ENCODE measurements at regions not wholly inside any gene's neighbourhood (a gene's known extent, or its start where the extent isn't known, plus 50 kb on each side); places are given as distances from the start of the nearest gene placed in this dataset.

DNA sequence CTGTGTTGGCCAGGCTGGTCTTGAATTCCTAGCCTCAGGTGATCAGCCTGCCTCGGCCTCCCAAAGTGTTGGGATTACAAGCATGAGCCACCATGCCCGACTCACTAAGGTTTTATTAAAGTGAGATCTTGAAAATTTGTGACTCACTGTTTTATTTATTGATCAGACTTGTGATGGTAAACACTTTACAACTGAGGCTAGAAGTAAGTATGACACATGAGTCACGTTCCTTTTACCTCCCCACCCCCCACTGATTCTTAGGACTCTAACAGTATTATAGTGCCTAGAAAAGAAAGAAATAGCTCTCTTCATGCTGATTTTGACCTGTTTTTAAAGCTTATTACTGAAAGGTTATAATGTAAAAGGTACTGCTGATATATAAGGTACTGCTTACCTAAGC is 160.6 kb downstream of the TANC2 start:
- no peak overlapping the region for H3K27ac ChIP-seq (ENCODE audit: low read depth in 1 of 2, low read length in 2 of 2)
- no peak overlapping the region for H3K4me3 ChIP-seq (ENCODE audit: low read length in 2 of 2)
- intact Hi-C loops (cut with DNase I): no loop called here
- H3K9me3 ChIP-seq (ENCODE audit: control insufficient read depth, low read length): no peaks in the 10 kb centered on the region
- no peaks in the 10 kb centered on the region for H3K4me1 ChIP-seq (ENCODE audit: control insufficient read depth in 1 of 2, insufficient read depth in 2 of 2, low read length in 2 of 2)
- DNase-seq: no peak
- 80 to 87% methylated on average over 3 of the region's 3 CpGs for WGBS, 2 donors
- H3K36me3 ChIP-seq (ENCODE audit: control insufficient read depth in 1 of 2, insufficient read depth in 2 of 2, low read length in 1 of 2): no peaks in the 10 kb centered on the region
- no peaks in the 10 kb centered on the region for H3K27me3 ChIP-seq (ENCODE audit: control insufficient read depth in 1 of 2, insufficient read depth in 2 of 2, low read length in 1 of 2)
- no peak for ATAC-seq (ENCODE audit: low FRiP score)

DNA sequence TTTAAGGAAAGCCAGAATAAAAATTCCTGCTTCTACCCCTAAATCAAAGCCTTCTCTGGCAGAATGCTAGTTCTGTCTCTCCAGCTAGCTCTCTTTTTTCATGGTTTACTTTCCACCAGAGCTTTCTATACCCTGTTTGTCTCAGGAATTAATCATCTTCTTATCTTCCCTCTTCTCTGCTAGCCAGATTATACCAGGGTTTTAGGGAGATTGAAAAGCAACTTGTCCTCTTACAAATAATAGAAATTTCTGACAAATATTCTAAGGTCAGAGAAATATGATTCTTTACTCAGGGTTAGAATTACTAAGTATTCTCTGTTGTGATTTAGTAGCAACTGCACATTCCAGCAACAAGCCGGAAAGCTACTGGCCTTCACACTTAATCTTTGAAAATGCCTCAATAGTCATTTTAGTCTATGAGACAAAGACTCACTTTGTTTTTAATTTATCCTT is 166.4 kb downstream of the TANC2 start:
- Histone ChIP-seq H3K4me1 (ENCODE audit: control insufficient read depth in 1 of 2, insufficient read depth in 2 of 2, low read length in 2 of 2) (no peaks in the 10 kb centered on the region), H3K27me3 (ENCODE audit: control insufficient read depth in 1 of 2, insufficient read depth in 2 of 2, low read length in 1 of 2) (no peaks in the 10 kb centered on the region), H3K36me3 (ENCODE audit: control insufficient read depth in 1 of 2, insufficient read depth in 2 of 2, low read length in 1 of 2) (peaks cover 0 to 2% of the 10 kb centered on the region in 2 donors), H3K4me3 (ENCODE audit: low read length in 2 of 2) (no peak overlapping the region), H3K9me3 (ENCODE audit: control insufficient read depth, low read length) (no peaks in the 10 kb centered on the region), H3K27ac (ENCODE audit: low read depth in 1 of 2, low read length in 2 of 2) (no peak overlapping the region)
- DNase-seq: no peak
- intact Hi-C loops (cut with DNase I): no loop called here
- no peak for ATAC-seq (ENCODE audit: low FRiP score)
- 53 to 77% methylated on average over 1 of the region's 1 CpG for WGBS, 2 donors

- Histone ChIP-seq H3K27ac (ENCODE audit: low read depth in 1 of 2, low read length in 2 of 2) (no peak overlapping the region), H3K4me3 (ENCODE audit: low read length in 2 of 2) (no peak overlapping the region), H3K36me3 (ENCODE audit: control insufficient read depth in 1 of 2, insufficient read depth in 2 of 2, low read length in 1 of 2) (peaks cover 0 to 2% of the 10 kb centered on the region in 2 donors), H3K4me1 (ENCODE audit: control insufficient read depth in 1 of 2, insufficient read depth in 2 of 2, low read length in 2 of 2) (no peaks in the 10 kb centered on the region), H3K27me3 (ENCODE audit: control insufficient read depth in 1 of 2, insufficient read depth in 2 of 2, low read length in 1 of 2) (no peaks in the 10 kb centered on the region), H3K9me3 (ENCODE audit: control insufficient read depth, low read length) (no peaks in the 10 kb centered on the region)
- DNase-seq (no peak), ATAC-seq (ENCODE audit: low FRiP score) (no peak)
- intact Hi-C loops (cut with DNase I): no loop called here
These were observed 167.5 kb downstream of the TANC2 start for GRCh38 chr17:63133491-63133890.

DNA sequence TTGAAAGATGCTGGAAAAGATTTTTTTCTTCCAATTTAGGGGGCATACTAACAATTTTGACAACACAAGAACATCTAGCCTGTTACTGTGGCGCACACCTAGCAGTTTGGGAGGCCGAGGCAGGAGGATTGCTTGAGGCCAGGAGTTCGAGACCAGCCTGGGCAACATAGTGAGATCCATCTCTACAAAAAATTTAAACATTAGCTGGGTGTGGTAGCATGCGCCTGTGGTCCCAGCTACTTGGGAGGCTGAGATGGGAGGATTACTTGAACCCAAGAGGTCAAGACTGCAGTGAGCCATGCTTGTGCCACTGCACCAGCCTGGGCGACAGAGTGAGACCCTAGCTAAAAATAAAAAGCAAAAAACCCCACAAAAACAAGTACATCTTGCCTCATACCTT is 168.8 kb downstream of the TANC2 start:
- no peak for ATAC-seq (ENCODE audit: low FRiP score)

DNA sequence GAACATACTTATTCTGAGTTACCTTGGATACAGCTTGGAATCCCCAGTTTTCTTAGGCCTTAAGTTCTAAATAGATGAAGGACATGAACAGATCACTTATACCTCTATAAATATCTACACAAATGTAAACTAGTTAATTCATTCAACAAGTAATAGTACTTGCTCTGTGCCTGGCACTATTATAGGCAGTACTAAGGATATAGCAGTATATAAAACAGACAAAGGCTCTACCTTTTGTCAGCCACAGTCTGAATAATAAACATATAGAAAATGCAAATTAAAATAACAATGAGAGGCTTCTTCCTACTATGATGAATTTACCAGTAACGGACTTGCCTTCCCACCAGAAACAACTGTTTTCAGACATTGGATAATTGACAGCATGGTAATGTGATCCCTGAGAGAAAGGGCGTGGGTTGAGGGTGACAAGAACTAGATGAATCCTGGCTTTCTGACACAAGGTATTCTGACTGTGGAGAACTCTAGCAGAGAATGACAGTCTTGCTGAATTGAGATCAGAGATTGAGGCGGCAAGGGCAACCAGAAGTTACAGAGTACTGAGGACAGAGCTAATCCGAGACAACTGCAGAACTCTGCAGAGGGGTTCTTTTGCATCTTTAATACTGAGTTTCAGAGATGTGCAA is 170.5 kb downstream of the TANC2 start:
- H3K27me3 ChIP-seq (ENCODE audit: control insufficient read depth in 1 of 2, insufficient read depth in 2 of 2, low read length in 1 of 2): no peaks in the 10 kb centered on the region
- no peaks in the 10 kb centered on the region for H3K9me3 ChIP-seq (ENCODE audit: control insufficient read depth, low read length)
- H3K4me1 ChIP-seq (ENCODE audit: control insufficient read depth in 1 of 2, insufficient read depth in 2 of 2, low read length in 2 of 2): no peaks in the 10 kb centered on the region
- 92 to 94% methylated on average over 4 of the region's 4 CpGs for WGBS, 2 donors
- no peak for ATAC-seq (ENCODE audit: low FRiP score)
- H3K4me3 ChIP-seq (ENCODE audit: low read length in 2 of 2): no peak overlapping the region
- peaks cover 0 to 2% of the 10 kb centered on the region in 2 donors for H3K36me3 ChIP-seq (ENCODE audit: control insufficient read depth in 1 of 2, insufficient read depth in 2 of 2, low read length in 1 of 2)
- no peak for DNase-seq
- no peak overlapping the region for H3K27ac ChIP-seq (ENCODE audit: low read depth in 1 of 2, low read length in 2 of 2)
- intact Hi-C loops (cut with DNase I): no loop called here

More for the DNA sequence above, 168.8 kb downstream of the TANC2 start:
- intact Hi-C loops (cut with DNase I): no loop called here
- Histone ChIP-seq H3K27me3 (ENCODE audit: control insufficient read depth in 1 of 2, insufficient read depth in 2 of 2, low read length in 1 of 2) (no peaks in the 10 kb centered on the region), H3K9me3 (ENCODE audit: control insufficient read depth, low read length) (no peaks in the 10 kb centered on the region), H3K4me1 (ENCODE audit: control insufficient read depth in 1 of 2, insufficient read depth in 2 of 2, low read length in 2 of 2) (no peaks in the 10 kb centered on the region), H3K36me3 (ENCODE audit: control insufficient read depth in 1 of 2, insufficient read depth in 2 of 2, low read length in 1 of 2) (peaks cover 0 to 2% of the 10 kb centered on the region in 2 donors), H3K4me3 (ENCODE audit: low read length in 2 of 2) (no peak overlapping the region), H3K27ac (ENCODE audit: low read depth in 1 of 2, low read length in 2 of 2) (no peak overlapping the region)
- no peak for DNase-seq
- 98% methylated on average over 5 of the region's 5 CpGs for WGBS, 2 donors

GRCh38 chr17:63137163-63137562 is 171.1 kb downstream of the TANC2 start:
- DNase-seq: no peak
- intact Hi-C loops (cut with DNase I): no loop called here
- Histone ChIP-seq H3K9me3 (ENCODE audit: control insufficient read depth, low read length) (no peaks in the 10 kb centered on the region), H3K27ac (ENCODE audit: low read depth in 1 of 2, low read length in 2 of 2) (no peak overlapping the region), H3K27me3 (ENCODE audit: control insufficient read depth in 1 of 2, insufficient read depth in 2 of 2, low read length in 1 of 2) (no peaks in the 10 kb centered on the region), H3K4me1 (ENCODE audit: control insufficient read depth in 1 of 2, insufficient read depth in 2 of 2, low read length in 2 of 2) (no peaks in the 10 kb centered on the region), H3K4me3 (ENCODE audit: low read length in 2 of 2) (no peak overlapping the region), H3K36me3 (ENCODE audit: control insufficient read depth in 1 of 2, insufficient read depth in 2 of 2, low read length in 1 of 2) (peaks cover 0 to 2% of the 10 kb centered on the region in 2 donors)
- no peak for ATAC-seq (ENCODE audit: low FRiP score)

- Histone ChIP-seq H3K27me3 (ENCODE audit: control insufficient read depth in 1 of 2, insufficient read depth in 2 of 2, low read length in 1 of 2) (no peaks in the 10 kb centered on the region), H3K4me3 (ENCODE audit: low read length in 2 of 2) (no peak overlapping the region), H3K9me3 (ENCODE audit: control insufficient read depth, low read length) (no peaks in the 10 kb centered on the region), H3K27ac (ENCODE audit: low read depth in 1 of 2, low read length in 2 of 2) (no peak overlapping the region), H3K36me3 (ENCODE audit: control insufficient read depth in 1 of 2, insufficient read depth in 2 of 2, low read length in 1 of 2) (peaks cover 0 to 2% of the 10 kb centered on the region in 2 donors), H3K4me1 (ENCODE audit: control insufficient read depth in 1 of 2, insufficient read depth in 2 of 2, low read length in 2 of 2) (no peaks in the 10 kb centered on the region)
- DNase-seq (no peak), ATAC-seq (ENCODE audit: low FRiP score) (no peak)
- WGBS, 2 donors: 43 to 57% methylated on average over 3 of the region's 3 CpGs
- intact Hi-C loops (cut with DNase I): no loop called here
These were observed 172.7 kb downstream of the TANC2 start for GRCh38 chr17:63138713-63139112.

- no peak overlapping the region for H3K27ac ChIP-seq (ENCODE audit: low read depth in 1 of 2, low read length in 2 of 2)
- 86 to 88% methylated on average over 3 of the region's 3 CpGs for WGBS, 2 donors
- H3K4me3 ChIP-seq (ENCODE audit: low read length in 2 of 2): no peak overlapping the region
- DNase-seq: no peak
- H3K9me3 ChIP-seq (ENCODE audit: control insufficient read depth, low read length): no peaks in the 10 kb centered on the region
- intact Hi-C loops (cut with DNase I): no loop called here
- ATAC-seq (ENCODE audit: low FRiP score): no peak
- H3K4me1 ChIP-seq (ENCODE audit: control insufficient read depth in 1 of 2, insufficient read depth in 2 of 2, low read length in 2 of 2): no peaks in the 10 kb centered on the region
- H3K27me3 ChIP-seq (ENCODE audit: control insufficient read depth in 1 of 2, insufficient read depth in 2 of 2, low read length in 1 of 2): no peaks in the 10 kb centered on the region
- peaks cover 0 to 2% of the 10 kb centered on the region in 2 donors for H3K36me3 ChIP-seq (ENCODE audit: control insufficient read depth in 1 of 2, insufficient read depth in 2 of 2, low read length in 1 of 2)
These were observed 173.3 kb downstream of the TANC2 start for GRCh38 chr17:63139356-63139755.

DNA sequence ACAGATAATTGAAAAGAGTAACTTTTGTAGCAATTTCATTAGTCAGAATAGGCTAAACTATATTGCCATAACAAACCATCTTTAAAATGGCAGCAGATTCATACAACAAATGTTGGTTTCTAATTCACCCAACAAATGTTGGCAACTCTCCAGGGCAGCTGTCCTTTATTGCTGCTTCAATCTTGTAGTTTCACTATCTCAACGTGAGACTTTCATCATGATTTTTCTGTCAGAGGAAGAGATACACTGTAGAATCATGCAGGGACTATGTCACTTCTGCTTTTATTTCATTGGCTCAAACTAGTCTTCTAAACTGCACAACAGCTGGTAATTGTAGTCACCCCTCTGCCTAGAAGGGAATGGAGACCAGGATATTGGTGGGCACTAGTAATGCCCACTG is 174.2 kb downstream of the TANC2 start:
- WGBS, 2 donors: 61 to 69% methylated on average over 1 of the region's 1 CpG

More for the DNA sequence above, 174.2 kb downstream of the TANC2 start:
- no peaks in the 10 kb centered on the region for H3K27me3 ChIP-seq (ENCODE audit: control insufficient read depth in 1 of 2, insufficient read depth in 2 of 2, low read length in 1 of 2)
- intact Hi-C loops (cut with DNase I): no loop called here
- H3K27ac ChIP-seq (ENCODE audit: low read depth in 1 of 2, low read length in 2 of 2): no peak overlapping the region
- H3K36me3 ChIP-seq (ENCODE audit: control insufficient read depth in 1 of 2, insufficient read depth in 2 of 2, low read length in 1 of 2): peaks cover 0 to 2% of the 10 kb centered on the region in 2 donors
- H3K4me1 ChIP-seq (ENCODE audit: control insufficient read depth in 1 of 2, insufficient read depth in 2 of 2, low read length in 2 of 2): no peaks in the 10 kb centered on the region
- DNase-seq (peak in 1 of 2 donors; percentile 50), ATAC-seq (ENCODE audit: low FRiP score) (no peak)
- no peaks in the 10 kb centered on the region for H3K9me3 ChIP-seq (ENCODE audit: control insufficient read depth, low read length)
- no peak overlapping the region for H3K4me3 ChIP-seq (ENCODE audit: low read length in 2 of 2)
